ENCODE measurements at regions not wholly inside any gene's neighbourhood (a gene's known extent, or its start where the extent isn't known, plus 50 kb on each side); places are given as distances from the start of the nearest gene placed in this dataset.

- TF ChIP-seq POLR2A (IDR thresholded peaks at IDR 0.05) (no peak), CTCF (IDR thresholded peaks at IDR 0.05) (no peak)
These were observed 58.0 kb upstream of the IRS2 start for GRCh38 chr13:109844396-109844795.
